ENCODE measurements at regions not wholly inside any gene's neighbourhood (a gene's known extent, or its start where the extent isn't known, plus 50 kb on each side); places are given as distances from the start of the nearest gene placed in this dataset.
"Not testable (repeated sequence)": the region's sequence is repeated elsewhere in the genome, so short reads cannot be mapped to it uniquely, and the experiment has no call there.

DNA sequence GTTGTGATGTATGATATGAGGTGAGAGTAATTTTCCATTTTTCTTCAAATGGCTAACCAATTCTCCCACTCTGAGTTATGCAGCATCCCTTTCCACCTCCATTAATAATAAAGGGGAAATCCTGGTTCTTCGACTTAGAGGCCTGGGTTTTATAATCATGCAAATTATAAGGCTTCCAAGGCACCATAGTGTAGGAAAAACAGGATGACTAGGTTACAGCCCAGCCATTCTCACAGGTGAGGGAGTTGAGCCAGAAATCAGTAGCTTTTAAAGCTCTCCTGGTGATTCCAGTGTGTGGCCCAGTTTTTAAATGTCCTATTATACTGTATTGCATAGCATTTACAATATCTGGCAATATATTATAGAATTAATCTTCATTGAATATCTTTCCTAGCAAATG, 203.1 kb downstream of the ARHGEF9 start:
- no peak for DNase-seq (ENCODE audit: low read depth)

DNA sequence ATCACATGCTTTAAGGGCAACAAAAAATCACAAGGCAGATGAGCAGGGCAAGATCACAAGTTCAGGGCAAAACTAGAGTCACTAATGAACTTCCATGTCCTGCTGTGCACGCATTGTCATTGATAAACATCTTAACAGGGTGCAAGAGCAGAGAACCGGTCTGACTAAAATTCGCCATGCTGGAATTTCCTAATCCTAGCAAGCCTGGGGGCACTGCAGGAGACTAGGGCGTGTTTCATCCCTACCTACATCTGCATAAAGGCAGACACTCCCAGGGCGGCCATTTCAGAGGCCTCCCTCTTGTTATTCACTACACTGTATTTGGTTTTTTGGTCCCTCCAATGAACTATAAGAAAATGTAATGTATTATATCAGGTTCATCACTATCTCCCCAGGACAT, 203.6 kb downstream of the ARHGEF9 start:
- no peak for DNase-seq (ENCODE audit: low read depth)

- no peak for DNase-seq (ENCODE audit: low read depth)
Measured at GRCh38 chrX:63576533-63576932, 208.5 kb downstream of the ARHGEF9 start.

DNA sequence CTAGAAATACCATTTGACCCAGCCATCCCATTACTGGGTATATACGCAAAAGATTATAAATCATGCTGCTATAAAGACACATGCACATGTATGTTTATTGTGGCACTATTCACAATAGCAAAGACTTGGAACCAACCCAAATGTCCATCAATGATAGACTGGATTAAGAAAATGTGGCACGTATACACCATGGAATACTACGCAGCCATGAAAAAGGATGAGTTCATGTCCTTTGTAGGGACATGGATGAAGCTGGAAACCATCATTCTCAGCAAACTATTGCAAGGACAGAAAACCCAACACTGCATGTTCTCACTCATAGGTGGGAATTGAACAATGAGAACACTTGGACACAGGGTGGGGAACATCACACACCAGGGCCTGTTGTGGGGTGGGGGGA, 209.3 kb downstream of the ARHGEF9 start:
- DNase-seq (ENCODE audit: low read depth), result not testable (repeated sequence)

GRCh38 chrX:63566856-63567255, 215.7 kb upstream of the SPIN4 start:
- DNase-seq (ENCODE audit: low read depth), result no peak

DNA sequence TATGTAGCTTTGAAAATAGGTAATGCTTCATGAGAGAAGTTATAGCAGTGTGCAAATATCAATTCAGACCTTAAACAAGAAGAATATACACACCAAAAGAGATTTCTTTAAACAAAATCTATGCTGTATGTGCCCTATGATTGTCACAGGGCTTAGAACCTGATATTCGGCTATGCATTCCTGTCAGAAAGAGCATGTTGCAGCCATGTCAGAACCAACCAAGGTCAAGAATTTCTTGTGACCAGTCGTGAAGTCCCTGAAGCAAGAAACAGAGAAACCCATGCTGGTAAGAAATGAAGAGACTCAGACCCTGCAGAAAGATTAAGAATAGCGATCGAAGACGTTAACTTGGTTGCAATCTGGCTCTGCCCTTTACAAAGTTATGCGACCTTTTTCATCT, 210.3 kb upstream of the SPIN4 start:
- DNase-seq (ENCODE audit: low read depth), result no peak

DNA sequence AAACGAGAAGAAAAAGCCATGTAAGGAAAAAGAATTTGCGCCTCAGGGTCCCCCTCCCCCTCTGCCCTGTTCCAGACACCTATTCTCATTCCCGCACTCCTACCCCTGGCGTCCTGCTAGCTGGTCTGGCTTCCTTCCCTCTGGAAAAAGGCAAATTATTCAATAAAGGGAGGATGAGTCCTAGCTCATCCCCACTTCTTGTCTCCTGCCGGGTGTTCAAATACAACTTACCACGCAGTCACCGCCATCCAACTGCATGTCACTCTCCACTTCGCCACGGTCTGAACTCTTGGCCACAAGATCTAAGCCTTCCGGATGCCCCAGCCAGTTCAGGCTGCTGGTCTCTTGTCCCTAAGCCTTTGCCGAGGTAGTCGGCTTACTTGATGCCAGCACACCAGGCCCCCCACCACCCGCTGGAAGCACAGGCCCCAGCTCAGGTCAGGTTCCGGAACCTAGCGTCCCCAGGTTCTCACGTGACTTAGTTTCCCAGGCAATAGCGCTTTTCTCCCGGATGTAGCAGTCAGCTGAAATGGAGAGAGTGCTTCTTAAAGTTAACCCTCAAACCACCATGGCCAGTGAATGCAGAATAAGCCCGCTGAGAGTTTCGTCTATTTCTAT, 209.6 kb upstream of the SPIN4 start:
- peak; percentile 19 for DNase-seq (ENCODE audit: low read depth)

- DNase-seq (ENCODE audit: low read depth), result no peak
Measured at GRCh38 chrX:63551856-63552255, 200.7 kb upstream of the SPIN4 start.

GRCh38 chrX:63530654-63531053, 179.5 kb upstream of the SPIN4 start:
- DNase-seq (ENCODE audit: low read depth), result no peak

- no peak for DNase-seq (ENCODE audit: low read depth)
Measured at GRCh38 chrX:63529961-63530360, 178.8 kb upstream of the SPIN4 start.

- no peak for DNase-seq (ENCODE audit: low read depth)
Measured at GRCh38 chrX:63526863-63527262, 175.7 kb upstream of the SPIN4 start.

DNA sequence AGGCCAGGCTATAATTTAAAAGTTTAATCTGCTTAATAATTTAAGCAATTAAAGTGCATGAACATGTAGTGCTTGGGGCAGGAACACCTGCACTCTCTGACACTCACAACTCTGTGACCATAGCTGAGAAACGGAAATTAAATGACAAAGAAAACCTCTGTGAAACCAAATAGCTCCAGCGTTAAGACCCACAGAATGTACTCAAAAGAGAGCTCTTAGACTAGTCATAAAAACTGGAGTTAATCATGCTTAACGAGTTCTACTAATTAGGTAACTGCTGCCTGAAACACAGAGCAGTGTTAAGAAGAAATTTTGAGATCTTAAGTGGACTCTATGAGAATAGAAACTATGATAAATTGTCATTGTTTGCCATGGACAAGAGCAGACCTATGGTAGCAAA, 174.4 kb upstream of the SPIN4 start:
- DNase-seq (ENCODE audit: low read depth), result no peak

- not testable (repeated sequence) for DNase-seq (ENCODE audit: low read depth)
Measured at GRCh38 chrX:63519368-63519767, 168.2 kb upstream of the SPIN4 start.

GRCh38 chrX:63514569-63515080, 163.5 kb upstream of the SPIN4 start:
- DNase-seq (ENCODE audit: low read depth), result peak; percentile 2

GRCh38 chrX:63513825-63514568, 162.9 kb upstream of the SPIN4 start:
- DNase-seq (ENCODE audit: low read depth), result peak; percentile 73

DNA sequence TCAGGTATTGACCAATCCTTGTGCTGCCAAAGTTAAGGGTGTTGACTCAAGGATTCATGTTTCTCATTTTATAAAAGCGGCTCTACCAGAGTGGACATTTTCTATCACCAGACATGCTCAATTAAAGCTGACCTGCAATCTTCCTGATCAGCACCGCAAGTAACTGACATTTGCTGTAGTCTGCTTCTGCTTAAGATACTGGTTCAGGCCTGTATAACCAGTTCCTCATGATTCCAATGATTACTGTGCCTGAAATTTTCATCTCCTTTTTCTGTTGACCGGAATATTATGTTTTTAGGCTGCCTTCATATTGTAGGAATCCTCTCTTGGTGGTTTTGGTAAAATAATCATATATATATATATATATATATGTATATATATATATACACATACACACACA, 160.2 kb upstream of the SPIN4 start:
- no peak for DNase-seq (ENCODE audit: low read depth)

GRCh38 chrX:63508668-63509067, 157.5 kb upstream of the SPIN4 start:
- no peak for DNase-seq (ENCODE audit: low read depth)

- no peak for DNase-seq (ENCODE audit: low read depth)
Measured at GRCh38 chrX:63506320-63506719, 155.2 kb upstream of the SPIN4 start.

- DNase-seq (ENCODE audit: low read depth), result peak; percentile 19
Measured at GRCh38 chrX:63503541-63503940, 152.4 kb upstream of the SPIN4 start.

GRCh38 chrX:63488546-63489373, 137.6 kb upstream of the SPIN4 start:
- no peak for DNase-seq (ENCODE audit: low read depth)

GRCh38 chrX:63475200-63475599, 124.1 kb upstream of the SPIN4 start:
- DNase-seq (ENCODE audit: low read depth), result no peak

DNA sequence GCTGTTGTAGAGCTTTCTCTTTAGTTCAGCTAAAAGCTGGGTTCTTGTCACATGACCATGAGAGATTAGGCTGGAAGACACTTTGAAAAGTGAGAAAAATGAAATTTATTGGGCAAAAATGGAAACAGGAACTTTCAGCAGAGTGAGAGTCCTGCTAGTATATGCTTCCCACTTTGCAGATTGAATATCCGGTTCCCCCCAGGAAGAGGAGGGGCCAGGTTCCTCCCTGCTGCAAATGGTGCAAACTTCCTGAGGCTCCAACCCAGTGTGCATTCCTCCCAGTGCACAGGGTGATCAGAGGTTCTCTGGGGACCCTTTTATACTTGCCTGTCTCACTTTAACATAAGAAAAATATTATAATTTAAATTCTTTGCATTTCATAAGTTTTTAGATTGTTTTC, 119.9 kb upstream of the SPIN4 start:
- DNase-seq (ENCODE audit: low read depth), result no peak

GRCh38 chrX:63470506-63470905, 119.4 kb upstream of the SPIN4 start:
- no peak for DNase-seq (ENCODE audit: low read depth)
